Nephron (organoid): ENCODE measurements at regions not wholly inside any gene's neighbourhood (a gene's known extent, or its start where the extent isn't known, plus 50 kb on each side); places are given as distances from the start of the nearest gene placed in this dataset.
A peak's percentile ranks its signal among the peaks of the same experiment; 100 is the strongest.

Experiments
- H3K27ac Mint-ChIP-seq, 3 experiments: 2 replicates each; pipeline ENCODE4 v1.8.0; 2020; ENCODE audit warnings: mixed read lengths in 3 of 3, mild to moderate bottlenecking in 2 of 3, moderate library complexity in 1 of 3
- H3K27me3 Mint-ChIP-seq: 2 replicates; pipeline ENCODE4 v1.8.0; 2021; ENCODE audit warnings: low read depth, mild to moderate bottlenecking, moderate library complexity, mixed read lengths
- H3K36me3 Mint-ChIP-seq: 2 replicates; pipeline ENCODE4 v1.8.0; 2020; ENCODE audit warnings: low read depth, mixed read lengths
- H3K4me1 Mint-ChIP-seq: 2 replicates; pipeline ENCODE4 v1.8.0; 2020; ENCODE audit warnings: mixed read lengths
- H3K4me3 Mint-ChIP-seq, 3 experiments: 2 replicates each; pipeline ENCODE4 v1.8.0; 2020; ENCODE audit warnings: mild to moderate bottlenecking in 3 of 3, mixed read lengths in 3 of 3, moderate library complexity in 2 of 3
- H3K9me3 Mint-ChIP-seq: 2 replicates; pipeline ENCODE4 v1.8.0; 2020; ENCODE audit warnings: mixed read lengths
- CTCF ChIP-seq, 3 experiments: fragments of 200-600 bp; sonication (generic); IDR thresholded peaks; one replicate each; pipeline ENCODE4 v1.5.0; 2021; ENCODE audit warnings: antibody characterized with exemption in 3 of 3; ENCODE audit not compliant: unreplicated experiment in 3 of 3

- H3K4me3 Mint-ChIP-seq = no peak overlapping the region
- no peaks in the 10 kb centered on the region for H3K9me3 Mint-ChIP-seq
Measured at GRCh38 chr5:74032617-74033016, 406.6 kb downstream of the ARHGEF28 start.

GRCh38 chr5:74031536-74031935 is 405.5 kb downstream of the ARHGEF28 start:
- Mint-ChIP-seq H3K27ac (no peak overlapping the region), H3K4me3 (no peak overlapping the region)

More at GRCh38 chr5:74032617-74033016, 406.6 kb downstream of the ARHGEF28 start:
- Mint-ChIP-seq H3K4me1 (peaks cover 59% of the 10 kb centered on the region), H3K27ac (peak overlapping the region in 1 of 3 experiments; percentile 4), H3K27me3 (no peaks in the 10 kb centered on the region), H3K36me3 (no peaks in the 10 kb centered on the region)
- TF ChIP-seq CTCF (IDR thresholded peaks at IDR 0.05; ENCODE audit: unreplicated experiment in 3 of 3) = no peak

GRCh38 chr5:74030821-74031220 is 404.8 kb downstream of the ARHGEF28 start:
- Mint-ChIP-seq H3K4me1 (peaks cover 47% of the 10 kb centered on the region), H3K27me3 (no peaks in the 10 kb centered on the region), H3K4me3 (no peak overlapping the region), H3K36me3 (no peaks in the 10 kb centered on the region), H3K9me3 (no peaks in the 10 kb centered on the region), H3K27ac (peak overlapping the region in 1 of 3 experiments; percentile 9)
- no peak for TF ChIP-seq CTCF (IDR thresholded peaks at IDR 0.05; ENCODE audit: unreplicated experiment in 3 of 3)

More at GRCh38 chr5:74031536-74031935, 405.5 kb downstream of the ARHGEF28 start:
- Mint-ChIP-seq H3K9me3 (no peaks in the 10 kb centered on the region), H3K36me3 (no peaks in the 10 kb centered on the region), H3K4me1 (peaks cover 50% of the 10 kb centered on the region), H3K27me3 (no peaks in the 10 kb centered on the region)
- TF ChIP-seq CTCF (IDR thresholded peaks at IDR 0.05; ENCODE audit: unreplicated experiment in 3 of 3) = no peak

- Mint-ChIP-seq H3K27ac (peak overlapping the region in 2 of 3 experiments; percentile 9 to 29), H3K4me3 (no peak overlapping the region), H3K4me1 (peaks cover 47% of the 10 kb centered on the region), H3K36me3 (no peaks in the 10 kb centered on the region), H3K9me3 (peaks cover 4% of the 10 kb centered on the region), H3K27me3 (no peaks in the 10 kb centered on the region)
- no peak for TF ChIP-seq CTCF (IDR thresholded peaks at IDR 0.05; ENCODE audit: unreplicated experiment in 3 of 3)
Measured at GRCh38 chr5:74030371-74030770, 404.4 kb downstream of the ARHGEF28 start.

GRCh38 chr5:74028976-74029375 is 403.0 kb downstream of the ARHGEF28 start:
- TF ChIP-seq CTCF (IDR thresholded peaks at IDR 0.05; ENCODE audit: unreplicated experiment in 3 of 3) = no peak

GRCh38 chr5:74028406-74028805 is 402.4 kb downstream of the ARHGEF28 start:
- no peaks in the 10 kb centered on the region for H3K36me3 Mint-ChIP-seq
- H3K27ac Mint-ChIP-seq = no peak overlapping the region
- no peak overlapping the region for H3K4me3 Mint-ChIP-seq
- TF ChIP-seq CTCF (IDR thresholded peaks at IDR 0.05; ENCODE audit: unreplicated experiment in 3 of 3) = no peak
- peaks cover 34% of the 10 kb centered on the region for H3K4me1 Mint-ChIP-seq
- H3K27me3 Mint-ChIP-seq = no peaks in the 10 kb centered on the region
- peaks cover 7% of the 10 kb centered on the region for H3K9me3 Mint-ChIP-seq

More at GRCh38 chr5:74028976-74029375, 403.0 kb downstream of the ARHGEF28 start:
- Mint-ChIP-seq H3K36me3 (no peaks in the 10 kb centered on the region), H3K9me3 (peaks cover 6% of the 10 kb centered on the region), H3K4me3 (no peak overlapping the region), H3K27ac (no peak overlapping the region), H3K27me3 (no peaks in the 10 kb centered on the region), H3K4me1 (peaks cover 34% of the 10 kb centered on the region)
